ENCODE measurements at regions not wholly inside any gene's neighbourhood (a gene's known extent, or its start where the extent isn't known, plus 50 kb on each side); places are given as distances from the start of the nearest gene placed in this dataset.
"Not testable (repeated sequence)": the region's sequence is repeated elsewhere in the genome, so short reads cannot be mapped to it uniquely, and the experiment has no call there.

DNA sequence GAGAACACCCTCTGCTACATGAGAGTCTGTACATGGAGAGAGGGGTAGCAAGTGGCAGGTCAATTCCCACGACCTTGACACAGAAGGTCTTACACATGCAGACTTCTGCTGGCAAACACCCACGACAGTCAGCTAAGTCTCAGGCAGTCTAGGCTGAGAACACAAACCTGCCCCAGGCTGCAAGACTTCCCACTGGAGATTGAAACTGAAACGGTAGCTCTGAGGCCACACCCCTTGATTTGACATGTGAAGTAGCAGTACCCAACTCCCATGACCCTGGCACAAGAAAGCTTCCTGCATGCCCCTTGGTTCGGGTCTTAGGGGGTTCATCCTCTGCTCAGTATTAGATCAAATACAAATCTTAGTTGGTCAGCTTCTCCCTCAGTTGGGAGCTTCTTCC, 420.8 kb upstream of the NDN start:
- H3K4me3 ChIP-seq (ENCODE audit: low read length in 3 of 3); H3K27me3 ChIP-seq (ENCODE audit: control insufficient read depth in 3 of 3, insufficient read depth in 3 of 3, low read length in 3 of 3); H3K27ac ChIP-seq (ENCODE audit: low read depth, low read length); H3K9me3 ChIP-seq (ENCODE audit: control insufficient read depth in 3 of 3, low read length in 3 of 3); H3K9ac ChIP-seq (ENCODE audit: low read depth in 1 of 3, low read length in 3 of 3); H3K36me3 ChIP-seq (ENCODE audit: control insufficient read depth in 3 of 3, insufficient read depth in 3 of 3, low read length in 3 of 3); H3K4me1 ChIP-seq (ENCODE audit: control insufficient read depth in 3 of 3, insufficient read depth in 3 of 3, low read length in 3 of 3): not testable (repeated sequence)

DNA sequence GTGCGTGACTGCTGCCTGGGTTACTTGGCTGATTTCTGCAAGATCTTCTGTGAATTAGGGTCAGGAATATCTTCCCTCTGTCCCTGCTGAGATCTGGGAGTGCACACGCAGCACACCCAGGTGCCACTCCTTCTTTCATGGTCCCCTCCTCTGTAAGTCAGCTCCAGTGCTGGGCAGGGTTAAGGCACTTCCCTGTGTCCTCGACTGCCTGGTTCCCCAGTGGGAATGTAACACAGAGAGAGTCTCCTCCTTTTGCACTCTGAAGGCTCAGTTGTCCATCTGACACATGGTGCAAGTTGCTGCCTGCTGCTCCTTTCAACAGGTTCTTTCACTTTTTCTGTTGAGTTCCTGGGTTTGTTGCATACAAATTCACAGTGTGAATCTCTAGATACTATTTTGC, 421.2 kb upstream of the NDN start:
- H3K4me1 ChIP-seq (ENCODE audit: control insufficient read depth in 3 of 3, insufficient read depth in 3 of 3, low read length in 3 of 3); H3K27ac ChIP-seq (ENCODE audit: low read depth, low read length); H3K9ac ChIP-seq (ENCODE audit: low read depth in 1 of 3, low read length in 3 of 3); H3K36me3 ChIP-seq (ENCODE audit: control insufficient read depth in 3 of 3, insufficient read depth in 3 of 3, low read length in 3 of 3); H3K27me3 ChIP-seq (ENCODE audit: control insufficient read depth in 3 of 3, insufficient read depth in 3 of 3, low read length in 3 of 3); H3K9me3 ChIP-seq (ENCODE audit: control insufficient read depth in 3 of 3, low read length in 3 of 3); H3K4me3 ChIP-seq (ENCODE audit: low read length in 3 of 3): not testable (repeated sequence)

DNA sequence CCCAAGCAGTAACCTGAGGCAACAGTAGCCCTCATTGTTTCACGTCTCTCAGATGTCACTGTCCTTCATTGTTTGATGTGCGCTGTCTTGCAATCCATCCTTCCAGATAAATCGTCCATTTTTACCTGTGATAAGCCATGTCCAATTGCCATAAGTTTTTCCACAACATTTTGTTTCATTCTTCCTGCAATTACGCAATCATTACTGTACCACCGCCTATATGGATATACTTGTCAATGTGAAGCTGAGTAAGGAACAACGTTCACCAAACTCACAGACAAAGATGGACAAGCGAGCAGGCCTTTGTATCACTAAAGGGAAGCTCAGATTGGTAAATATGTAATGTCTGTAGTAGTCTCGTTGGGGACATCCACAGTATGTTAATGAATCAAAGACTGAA, 452.5 kb upstream of the NDN start:
- not testable (repeated sequence) for H3K4me1 ChIP-seq (ENCODE audit: control insufficient read depth in 3 of 3, insufficient read depth in 3 of 3, low read length in 3 of 3); H3K27ac ChIP-seq (ENCODE audit: low read depth, low read length); H3K27me3 ChIP-seq (ENCODE audit: control insufficient read depth in 3 of 3, insufficient read depth in 3 of 3, low read length in 3 of 3); H3K9me3 ChIP-seq (ENCODE audit: control insufficient read depth in 3 of 3, low read length in 3 of 3); H3K9ac ChIP-seq (ENCODE audit: low read depth in 1 of 3, low read length in 3 of 3); H3K4me3 ChIP-seq (ENCODE audit: low read length in 3 of 3); H3K36me3 ChIP-seq (ENCODE audit: control insufficient read depth in 3 of 3, insufficient read depth in 3 of 3, low read length in 3 of 3)

DNA sequence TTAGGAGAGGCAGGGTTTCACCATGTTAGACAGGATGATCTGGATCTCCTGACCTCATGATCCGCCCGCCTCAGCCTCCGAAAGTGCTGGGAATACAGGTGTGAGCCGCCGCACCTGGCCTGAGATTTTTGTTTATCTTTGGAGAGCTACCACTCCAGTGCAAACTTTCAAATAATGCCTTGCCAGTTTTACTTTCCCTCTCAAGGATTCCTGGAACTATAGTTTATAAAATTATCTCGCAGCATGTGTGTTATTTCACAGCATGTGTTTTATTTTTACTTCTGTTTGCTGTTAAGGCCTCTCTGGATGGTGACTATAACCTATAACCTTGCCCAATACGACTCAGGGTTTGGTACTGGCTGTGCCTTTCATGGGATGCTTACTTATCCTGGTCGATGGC, 458.0 kb upstream of the NDN start:
- H3K27me3 ChIP-seq (ENCODE audit: control insufficient read depth in 3 of 3, insufficient read depth in 3 of 3, low read length in 3 of 3); H3K36me3 ChIP-seq (ENCODE audit: control insufficient read depth in 3 of 3, insufficient read depth in 3 of 3, low read length in 3 of 3); H3K27ac ChIP-seq (ENCODE audit: low read depth, low read length); H3K9ac ChIP-seq (ENCODE audit: low read depth in 1 of 3, low read length in 3 of 3); H3K4me3 ChIP-seq (ENCODE audit: low read length in 3 of 3); H3K4me1 ChIP-seq (ENCODE audit: control insufficient read depth in 3 of 3, insufficient read depth in 3 of 3, low read length in 3 of 3); H3K9me3 ChIP-seq (ENCODE audit: control insufficient read depth in 3 of 3, low read length in 3 of 3): not testable (repeated sequence)

GRCh38 chr15:24146251-24146650, 459.1 kb upstream of the NDN start:
- Histone ChIP-seq H3K4me1 (ENCODE audit: control insufficient read depth in 3 of 3, insufficient read depth in 3 of 3, low read length in 3 of 3) (no peaks in the 10 kb centered on the region), H3K9me3 (ENCODE audit: control insufficient read depth in 3 of 3, low read length in 3 of 3) (no peaks in the 10 kb centered on the region), H3K4me3 (ENCODE audit: low read length in 3 of 3) (no peak overlapping the region), H3K9ac (ENCODE audit: low read depth in 1 of 3, low read length in 3 of 3) (no peak overlapping the region), H3K27ac (ENCODE audit: low read depth, low read length) (no peak overlapping the region), H3K36me3 (ENCODE audit: control insufficient read depth in 3 of 3, insufficient read depth in 3 of 3, low read length in 3 of 3) (no peaks in the 10 kb centered on the region), H3K27me3 (ENCODE audit: control insufficient read depth in 3 of 3, insufficient read depth in 3 of 3, low read length in 3 of 3) (no peaks in the 10 kb centered on the region)

GRCh38 chr15:24150542-24150941, 463.4 kb upstream of the NDN start:
- Histone ChIP-seq H3K4me3 (ENCODE audit: low read length in 3 of 3) (no peak overlapping the region), H3K4me1 (ENCODE audit: control insufficient read depth in 3 of 3, insufficient read depth in 3 of 3, low read length in 3 of 3) (no peaks in the 10 kb centered on the region), H3K36me3 (ENCODE audit: control insufficient read depth in 3 of 3, insufficient read depth in 3 of 3, low read length in 3 of 3) (no peaks in the 10 kb centered on the region), H3K27me3 (ENCODE audit: control insufficient read depth in 3 of 3, insufficient read depth in 3 of 3, low read length in 3 of 3) (no peaks in the 10 kb centered on the region), H3K9me3 (ENCODE audit: control insufficient read depth in 3 of 3, low read length in 3 of 3) (no peaks in the 10 kb centered on the region), H3K27ac (ENCODE audit: low read depth, low read length) (no peak overlapping the region), H3K9ac (ENCODE audit: low read depth in 1 of 3, low read length in 3 of 3) (no peak overlapping the region)

GRCh38 chr15:24158306-24158705, 471.2 kb upstream of the NDN start:
- H3K4me1 ChIP-seq (ENCODE audit: control insufficient read depth in 3 of 3, insufficient read depth in 3 of 3, low read length in 3 of 3); H3K9me3 ChIP-seq (ENCODE audit: control insufficient read depth in 3 of 3, low read length in 3 of 3); H3K4me3 ChIP-seq (ENCODE audit: low read length in 3 of 3); H3K9ac ChIP-seq (ENCODE audit: low read depth in 1 of 3, low read length in 3 of 3); H3K27ac ChIP-seq (ENCODE audit: low read depth, low read length); H3K36me3 ChIP-seq (ENCODE audit: control insufficient read depth in 3 of 3, insufficient read depth in 3 of 3, low read length in 3 of 3); H3K27me3 ChIP-seq (ENCODE audit: control insufficient read depth in 3 of 3, insufficient read depth in 3 of 3, low read length in 3 of 3): not testable (repeated sequence)

GRCh38 chr15:24165512-24165911, 478.4 kb upstream of the NDN start:
- H3K36me3 ChIP-seq (ENCODE audit: control insufficient read depth in 3 of 3, insufficient read depth in 3 of 3, low read length in 3 of 3); H3K4me3 ChIP-seq (ENCODE audit: low read length in 3 of 3); H3K27me3 ChIP-seq (ENCODE audit: control insufficient read depth in 3 of 3, insufficient read depth in 3 of 3, low read length in 3 of 3); H3K4me1 ChIP-seq (ENCODE audit: control insufficient read depth in 3 of 3, insufficient read depth in 3 of 3, low read length in 3 of 3); H3K27ac ChIP-seq (ENCODE audit: low read depth, low read length); H3K9me3 ChIP-seq (ENCODE audit: control insufficient read depth in 3 of 3, low read length in 3 of 3); H3K9ac ChIP-seq (ENCODE audit: low read depth in 1 of 3, low read length in 3 of 3): not testable (repeated sequence)

DNA sequence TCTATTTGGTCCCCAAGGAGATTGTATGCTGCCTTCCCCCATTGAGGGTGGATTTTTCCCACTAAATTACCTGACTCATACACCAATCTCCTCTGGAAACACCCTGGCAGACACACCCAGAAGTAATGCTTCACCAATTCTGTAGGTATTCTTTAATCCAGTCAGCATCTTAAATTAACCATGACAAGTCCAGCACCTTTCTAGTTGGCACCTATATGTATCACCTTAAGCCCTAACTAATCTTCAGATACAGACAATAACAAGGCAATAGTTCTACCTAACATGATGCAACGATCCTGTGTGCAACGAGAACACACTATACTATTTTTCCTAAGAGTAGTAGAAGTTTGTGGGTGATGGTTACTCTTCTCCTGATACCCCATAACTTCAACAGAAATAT, 473.3 kb upstream of the NPAP1 start:
- not testable (repeated sequence) for H3K4me3 ChIP-seq (ENCODE audit: low read length in 3 of 3); H3K27ac ChIP-seq (ENCODE audit: low read depth, low read length); H3K36me3 ChIP-seq (ENCODE audit: control insufficient read depth in 3 of 3, insufficient read depth in 3 of 3, low read length in 3 of 3); H3K9ac ChIP-seq (ENCODE audit: low read depth in 1 of 3, low read length in 3 of 3); H3K9me3 ChIP-seq (ENCODE audit: control insufficient read depth in 3 of 3, low read length in 3 of 3); H3K27me3 ChIP-seq (ENCODE audit: control insufficient read depth in 3 of 3, insufficient read depth in 3 of 3, low read length in 3 of 3); H3K4me1 ChIP-seq (ENCODE audit: control insufficient read depth in 3 of 3, insufficient read depth in 3 of 3, low read length in 3 of 3)

DNA sequence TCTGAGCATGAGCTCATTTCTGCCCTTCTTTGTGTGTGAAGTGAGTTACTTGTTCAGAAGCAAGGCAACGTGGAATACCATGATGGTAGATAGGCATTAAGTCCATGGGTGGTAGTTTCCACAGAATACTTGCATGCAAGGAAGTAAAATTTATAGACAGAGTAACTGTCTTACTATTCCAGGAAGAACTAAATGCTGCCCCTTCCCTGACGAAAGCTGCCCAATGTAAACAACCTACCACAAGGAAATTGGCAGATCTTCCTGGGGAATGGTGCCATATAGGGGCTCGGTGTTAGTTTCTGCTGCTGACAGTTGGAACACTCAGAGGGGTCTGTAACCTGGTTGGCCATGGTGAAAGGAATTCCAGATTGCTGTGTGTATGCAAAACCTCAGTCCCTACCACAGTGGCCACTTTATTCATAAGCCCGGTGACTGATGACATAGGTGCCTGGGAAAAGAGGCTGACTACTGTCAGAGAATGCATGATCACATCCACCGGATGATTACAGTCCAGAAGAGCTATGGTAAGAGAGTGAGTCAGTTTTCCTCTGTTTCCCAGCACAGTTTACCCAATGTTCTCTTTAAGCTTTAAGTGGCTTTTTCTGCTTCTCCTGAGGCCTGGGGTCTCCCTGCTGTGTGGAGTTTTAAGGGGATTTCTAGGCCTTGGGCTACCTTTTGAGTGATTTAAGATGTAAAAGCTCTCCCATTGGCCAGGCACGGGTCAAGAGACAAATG, 463.7 kb upstream of the NPAP1 start:
- H3K4me1 ChIP-seq (ENCODE audit: control insufficient read depth in 3 of 3, insufficient read depth in 3 of 3, low read length in 3 of 3); H3K4me3 ChIP-seq (ENCODE audit: low read length in 3 of 3); H3K36me3 ChIP-seq (ENCODE audit: control insufficient read depth in 3 of 3, insufficient read depth in 3 of 3, low read length in 3 of 3); H3K9me3 ChIP-seq (ENCODE audit: control insufficient read depth in 3 of 3, low read length in 3 of 3); H3K27me3 ChIP-seq (ENCODE audit: control insufficient read depth in 3 of 3, insufficient read depth in 3 of 3, low read length in 3 of 3); H3K27ac ChIP-seq (ENCODE audit: low read depth, low read length); H3K9ac ChIP-seq (ENCODE audit: low read depth in 1 of 3, low read length in 3 of 3): not testable (repeated sequence)

- Histone ChIP-seq H3K27ac (ENCODE audit: low read depth, low read length) (no peak overlapping the region), H3K36me3 (ENCODE audit: control insufficient read depth in 3 of 3, insufficient read depth in 3 of 3, low read length in 3 of 3) (no peaks in the 10 kb centered on the region), H3K4me3 (ENCODE audit: low read length in 3 of 3) (no peak overlapping the region), H3K9me3 (ENCODE audit: control insufficient read depth in 3 of 3, low read length in 3 of 3) (no peaks in the 10 kb centered on the region), H3K9ac (ENCODE audit: low read depth in 1 of 3, low read length in 3 of 3) (no peak overlapping the region), H3K27me3 (ENCODE audit: control insufficient read depth in 3 of 3, insufficient read depth in 3 of 3, low read length in 3 of 3) (no peaks in the 10 kb centered on the region), H3K4me1 (ENCODE audit: control insufficient read depth in 3 of 3, insufficient read depth in 3 of 3, low read length in 3 of 3) (no peaks in the 10 kb centered on the region)
Measured at GRCh38 chr15:24223739-24224138, 451.8 kb upstream of the NPAP1 start.

Data from skeletal muscle tissue (tissue), 3 donors.